ENCODE measurements at regions not wholly inside any gene's neighbourhood (a gene's known extent, or its start where the extent isn't known, plus 50 kb on each side); places are given as distances from the start of the nearest gene placed in this dataset.
A peak's percentile ranks its signal among the peaks of the same experiment; 100 is the strongest.
"Not testable (repeated sequence)": the region's sequence is repeated elsewhere in the genome, so short reads cannot be mapped to it uniquely, and the experiment has no call there.

DNA sequence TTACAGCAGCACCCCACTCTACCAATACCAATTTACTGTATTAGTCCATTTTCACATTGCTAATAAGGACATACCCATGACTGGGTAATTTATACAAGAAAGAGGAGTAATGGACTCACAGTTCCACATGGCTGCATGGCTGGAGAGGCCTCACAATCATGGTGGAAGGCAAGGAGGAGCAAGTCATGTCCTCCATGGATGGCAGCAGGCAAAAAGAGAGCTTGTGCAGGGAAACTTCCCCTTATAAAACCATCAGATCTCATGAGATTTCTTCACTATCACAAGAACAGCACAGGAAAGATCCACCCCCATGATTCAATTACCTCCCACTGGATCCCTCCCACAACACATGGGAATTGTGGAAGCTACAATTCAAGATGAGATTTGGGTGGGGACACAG lies 1281.3 kb upstream of the TMEM132C start:
- H2BK5ac ChIP-seq (ENCODE audit: low read length); H4K91ac ChIP-seq (ENCODE audit: low read depth, low read length, poor library complexity); H3K9me3 ChIP-seq (replicated peaks in 1 of 2; ENCODE audit: control insufficient read depth in 2 of 2, insufficient read depth in 1 of 2, low read depth in 1 of 2, low read length in 2 of 2); H4K8ac ChIP-seq (ENCODE audit: low read depth, low read length); H3K23ac ChIP-seq (ENCODE audit: low read depth, low read length, poor library complexity); H2BK12ac ChIP-seq (ENCODE audit: low read length); H2BK15ac ChIP-seq (ENCODE audit: low read length); H3K18ac ChIP-seq (ENCODE audit: low read length); H3K9ac ChIP-seq (ENCODE audit: low read depth, low read length, poor library complexity); H2BK120ac ChIP-seq (ENCODE audit: low read depth, low read length); H3K4me3 ChIP-seq (ENCODE audit: low read length in 2 of 2); H3K27me3 ChIP-seq (ENCODE audit: control insufficient read depth in 3 of 3, insufficient read depth in 3 of 3, low read depth in 1 of 3, low read length in 3 of 3); H2AK5ac ChIP-seq (ENCODE audit: low read depth, low read length); H3K14ac ChIP-seq (ENCODE audit: low read length); H3K4ac ChIP-seq (ENCODE audit: low read length); DNase-seq (ENCODE audit: low spot score); H3K27ac ChIP-seq (replicated peaks; ENCODE audit: low read length); H3K4me1 ChIP-seq (ENCODE audit: control insufficient read depth in 2 of 2, insufficient read depth in 1 of 2, low read depth in 1 of 2, low read length in 2 of 2); H3K79me1 ChIP-seq (ENCODE audit: low read depth, low read length); H2AFZ ChIP-seq (ENCODE audit: low read length); H3K4me2 ChIP-seq (ENCODE audit: insufficient read depth, low read length, poor library complexity, severe bottlenecking); H3K36me3 ChIP-seq (replicated peaks in 1 of 2; ENCODE audit: control insufficient read depth in 2 of 2, insufficient read depth in 2 of 2, low read length in 2 of 2): not testable (repeated sequence)

GRCh38 chr12:126989532-126989931 lies 1277.4 kb upstream of the TMEM132C start:
- H3K4me2 ChIP-seq (ENCODE audit: insufficient read depth, low read length, poor library complexity, severe bottlenecking), result no peak overlapping the region
- H2AK5ac ChIP-seq (ENCODE audit: low read depth, low read length), result no peak overlapping the region
- no peak overlapping the region for H4K8ac ChIP-seq (ENCODE audit: low read depth, low read length)
- no peak overlapping the region for H3K18ac ChIP-seq (ENCODE audit: low read length)
- H3K27me3 ChIP-seq (ENCODE audit: control insufficient read depth in 3 of 3, insufficient read depth in 3 of 3, low read depth in 1 of 3, low read length in 3 of 3), result no peaks in the 10 kb centered on the region
- no peak overlapping the region for H2BK15ac ChIP-seq (ENCODE audit: low read length)
- H2BK5ac ChIP-seq (ENCODE audit: low read length), result no peak overlapping the region
- H3K14ac ChIP-seq (ENCODE audit: low read length), result no peak overlapping the region
- no peaks in the 10 kb centered on the region for H3K36me3 ChIP-seq (replicated peaks in 1 of 2; ENCODE audit: control insufficient read depth in 2 of 2, insufficient read depth in 2 of 2, low read length in 2 of 2)
- H3K9ac ChIP-seq (ENCODE audit: low read depth, low read length, poor library complexity), result no peak overlapping the region
- no peaks in the 10 kb centered on the region for H3K4me1 ChIP-seq (ENCODE audit: control insufficient read depth in 2 of 2, insufficient read depth in 1 of 2, low read depth in 1 of 2, low read length in 2 of 2)
- no peak overlapping the region for H3K27ac ChIP-seq (replicated peaks; ENCODE audit: low read length)
- H3K9me3 ChIP-seq (replicated peaks in 1 of 2; ENCODE audit: control insufficient read depth in 2 of 2, insufficient read depth in 1 of 2, low read depth in 1 of 2, low read length in 2 of 2), result no peaks in the 10 kb centered on the region
- H4K91ac ChIP-seq (ENCODE audit: low read depth, low read length, poor library complexity), result no peak overlapping the region
- no peak overlapping the region for H3K23ac ChIP-seq (ENCODE audit: low read depth, low read length, poor library complexity)
- H3K79me1 ChIP-seq (ENCODE audit: low read depth, low read length), result no peaks in the 10 kb centered on the region
- no peak overlapping the region for H2BK12ac ChIP-seq (ENCODE audit: low read length)
- WGBS, 2 donors (ENCODE audit: extremely low coverage in 2 of 2, insufficient read length in 2 of 2, insufficient replicate concordance in 1 of 2), result no CpG with 5 or more reads among the region's 2 CpGs
- DNase-seq (ENCODE audit: low spot score), result no peak
- no peak overlapping the region for H3K4me3 ChIP-seq (ENCODE audit: low read length in 2 of 2)
- no peak overlapping the region for H2AFZ ChIP-seq (ENCODE audit: low read length)
- H3K4ac ChIP-seq (ENCODE audit: low read length), result no peak overlapping the region
- no peak overlapping the region for H2BK120ac ChIP-seq (ENCODE audit: low read depth, low read length)

DNA sequence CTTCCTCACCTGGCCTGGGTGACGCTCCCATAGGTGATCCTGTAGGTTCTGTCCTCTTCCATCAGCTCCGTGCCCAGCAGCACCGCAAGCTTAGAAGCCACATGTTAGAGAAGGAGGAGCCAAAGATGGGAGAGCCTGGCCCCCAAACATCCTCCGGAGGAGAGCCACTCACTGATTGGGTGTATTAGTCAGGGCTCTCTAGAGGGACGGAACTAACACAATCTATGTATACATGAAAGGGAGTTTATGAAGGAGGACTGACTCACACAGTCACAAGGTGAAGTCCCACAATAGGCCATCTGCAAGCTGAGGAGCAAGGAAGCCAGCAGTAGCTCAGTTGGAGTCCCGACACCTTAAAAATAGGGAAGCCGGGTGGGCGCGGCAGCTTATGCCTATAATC lies 1273.1 kb upstream of the TMEM132C start:
- Histone ChIP-seq H3K27me3 (ENCODE audit: control insufficient read depth in 3 of 3, insufficient read depth in 3 of 3, low read depth in 1 of 3, low read length in 3 of 3) (no peaks in the 10 kb centered on the region), H3K4ac (ENCODE audit: low read length) (no peak overlapping the region), H3K18ac (ENCODE audit: low read length) (peak overlapping the region; percentile 20), H3K4me3 (ENCODE audit: low read length in 2 of 2) (no peak overlapping the region), H3K23ac (ENCODE audit: low read depth, low read length, poor library complexity) (no peak overlapping the region), H3K4me2 (ENCODE audit: insufficient read depth, low read length, poor library complexity, severe bottlenecking) (no peak overlapping the region), H3K27ac (replicated peaks; ENCODE audit: low read length) (no peak overlapping the region), H3K4me1 (ENCODE audit: control insufficient read depth in 2 of 2, insufficient read depth in 1 of 2, low read depth in 1 of 2, low read length in 2 of 2) (peaks cover 3 to 4% of the 10 kb centered on the region in 2 donors), H2AFZ (ENCODE audit: low read length) (no peak overlapping the region), H3K9me3 (replicated peaks in 1 of 2; ENCODE audit: control insufficient read depth in 2 of 2, insufficient read depth in 1 of 2, low read depth in 1 of 2, low read length in 2 of 2) (no peaks in the 10 kb centered on the region), H2BK120ac (ENCODE audit: low read depth, low read length) (no peak overlapping the region), H3K36me3 (replicated peaks in 1 of 2; ENCODE audit: control insufficient read depth in 2 of 2, insufficient read depth in 2 of 2, low read length in 2 of 2) (no peaks in the 10 kb centered on the region), H3K79me1 (ENCODE audit: low read depth, low read length) (no peaks in the 10 kb centered on the region), H3K14ac (ENCODE audit: low read length) (no peak overlapping the region), H2BK15ac (ENCODE audit: low read length) (no peak overlapping the region), H3K9ac (ENCODE audit: low read depth, low read length, poor library complexity) (no peak overlapping the region), H2AK5ac (ENCODE audit: low read depth, low read length) (peak overlapping the region; percentile 78), H2BK5ac (ENCODE audit: low read length) (no peak overlapping the region), H4K91ac (ENCODE audit: low read depth, low read length, poor library complexity) (no peak overlapping the region), H2BK12ac (ENCODE audit: low read length) (no peak overlapping the region), H4K8ac (ENCODE audit: low read depth, low read length) (no peak overlapping the region)
- no peak for DNase-seq (ENCODE audit: low spot score)
- no CpG with 5 or more reads among the region's 9 CpGs for WGBS, 2 donors (ENCODE audit: extremely low coverage in 2 of 2, insufficient read length in 2 of 2, insufficient replicate concordance in 1 of 2)

DNA sequence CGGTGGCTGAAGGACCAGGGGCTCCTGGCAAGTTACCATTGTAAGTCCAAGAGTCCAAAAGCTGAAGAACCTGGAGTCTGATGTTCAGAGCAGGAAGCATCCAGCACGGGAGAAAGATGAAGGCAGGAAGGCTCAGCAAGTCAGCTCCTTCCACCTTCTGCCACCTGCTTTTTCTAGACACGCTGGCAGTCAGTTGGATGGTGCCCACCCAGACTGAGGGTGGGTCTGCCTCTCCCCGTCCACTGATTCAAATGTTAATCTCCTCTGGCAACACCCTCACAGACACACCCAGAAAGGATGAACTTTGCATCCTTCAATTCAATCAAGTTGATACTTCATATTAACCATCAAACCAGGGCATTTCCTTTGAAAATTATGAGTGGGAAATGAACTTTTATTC lies 1272.4 kb upstream of the TMEM132C start:
- H2BK15ac ChIP-seq (ENCODE audit: low read length), result no peak overlapping the region
- H3K9me3 ChIP-seq (replicated peaks in 1 of 2; ENCODE audit: control insufficient read depth in 2 of 2, insufficient read depth in 1 of 2, low read depth in 1 of 2, low read length in 2 of 2), result no peaks in the 10 kb centered on the region
- no peaks in the 10 kb centered on the region for H3K27me3 ChIP-seq (ENCODE audit: control insufficient read depth in 3 of 3, insufficient read depth in 3 of 3, low read depth in 1 of 3, low read length in 3 of 3)
- peaks cover 3 to 6% of the 10 kb centered on the region in 2 donors for H3K4me1 ChIP-seq (ENCODE audit: control insufficient read depth in 2 of 2, insufficient read depth in 1 of 2, low read depth in 1 of 2, low read length in 2 of 2)
- H3K36me3 ChIP-seq (replicated peaks in 1 of 2; ENCODE audit: control insufficient read depth in 2 of 2, insufficient read depth in 2 of 2, low read length in 2 of 2), result no peaks in the 10 kb centered on the region
- no peak overlapping the region for H3K4me3 ChIP-seq (ENCODE audit: low read length in 2 of 2)
- no peak overlapping the region for H4K91ac ChIP-seq (ENCODE audit: low read depth, low read length, poor library complexity)
- H3K14ac ChIP-seq (ENCODE audit: low read length), result no peak overlapping the region
- H3K23ac ChIP-seq (ENCODE audit: low read depth, low read length, poor library complexity), result no peak overlapping the region
- no peak overlapping the region for H4K8ac ChIP-seq (ENCODE audit: low read depth, low read length)
- no peak overlapping the region for H2BK120ac ChIP-seq (ENCODE audit: low read depth, low read length)
- H2AFZ ChIP-seq (ENCODE audit: low read length), result no peak overlapping the region
- no peak for DNase-seq (ENCODE audit: low spot score)
- no peaks in the 10 kb centered on the region for H3K79me1 ChIP-seq (ENCODE audit: low read depth, low read length)
- no peak overlapping the region for H3K27ac ChIP-seq (replicated peaks; ENCODE audit: low read length)
- no peak overlapping the region for H3K18ac ChIP-seq (ENCODE audit: low read length)
- H3K9ac ChIP-seq (ENCODE audit: low read depth, low read length, poor library complexity), result no peak overlapping the region
- H2AK5ac ChIP-seq (ENCODE audit: low read depth, low read length), result no peak overlapping the region
- no peak overlapping the region for H3K4ac ChIP-seq (ENCODE audit: low read length)
- no peak overlapping the region for H3K4me2 ChIP-seq (ENCODE audit: insufficient read depth, low read length, poor library complexity, severe bottlenecking)
- no peak overlapping the region for H2BK5ac ChIP-seq (ENCODE audit: low read length)
- H2BK12ac ChIP-seq (ENCODE audit: low read length), result no peak overlapping the region
- no CpG with 5 or more reads among the region's 4 CpGs for WGBS, 2 donors (ENCODE audit: extremely low coverage in 2 of 2, insufficient read length in 2 of 2, insufficient replicate concordance in 1 of 2)
